Activated naive CD8-positive, alpha-beta T cell treated with anti-CD3 and anti-CD28 coated beads, Interleukin-2, amount 10 ng/mL, durations not matched to agents 7 days and 5 days (primary cell): ENCODE measurements at regions not wholly inside any gene's neighbourhood (a gene's known extent, or its start where the extent isn't known, plus 50 kb on each side); places are given as distances from the start of the nearest gene placed in this dataset.

Source experiments
- ATAC-seq: fragments of 150-1000 bp; cut with Tn5 transposase; one replicate; pipeline ENCODE4 v1.10.0; 2021; ENCODE audit warnings: low read depth, moderate library complexity
- POLR2A ChIA-PET: fragments of 350-600 bp; sonication (Branson Sonifier 250); formaldehyde crosslinking; loops from one replicate; lab custom pipeline; 2021; ENCODE audit warnings: antibody characterized with exemption; lab: Charles Lee
- DNase-seq: peaks from one replicate; pipeline ENCODE4 v3.0.0; 2021
- H3K27ac Mint-ChIP-seq: one replicate; pipeline ENCODE4 v1.8.0; 2022; ENCODE audit warnings: mild to moderate bottlenecking, mixed read lengths
- H3K27me3 Mint-ChIP-seq: one replicate; pipeline ENCODE4 v1.8.0; 2022; ENCODE audit warnings: mild to moderate bottlenecking, moderate library complexity, mixed read lengths
- H3K36me3 Mint-ChIP-seq: one replicate; pipeline ENCODE4 v1.8.0; 2021; ENCODE audit warnings: mild to moderate bottlenecking, mixed read lengths
- H3K4me1 Mint-ChIP-seq: one replicate; pipeline ENCODE4 v1.8.0; 2021; ENCODE audit warnings: mixed read lengths
- H3K4me3 Mint-ChIP-seq: one replicate; pipeline ENCODE4 v1.8.0; 2022; ENCODE audit warnings: mild to moderate bottlenecking, moderate library complexity, mixed read lengths
- H3K9me3 Mint-ChIP-seq: one replicate; pipeline ENCODE4 v1.8.0; 2021; ENCODE audit warnings: mixed read lengths

GRCh38 chr16:85994492-85995490 is 95.8 kb downstream of the IRF8 start:
- ATAC-seq (no peak), DNase-seq (no peak)
- Mint-ChIP-seq H3K9me3 (no peaks in the 10 kb centered on the region), H3K27me3 (no peaks in the 10 kb centered on the region), H3K36me3 (no peaks in the 10 kb centered on the region), H3K4me1 (peaks cover 30% of the 10 kb centered on the region), H3K4me3 (no peak overlapping the region), H3K27ac (no peak overlapping the region)
- POLR2A ChIA-PET: interaction anchor here (1.5 kb wide), 1 partner anchor 8 kb away, joined by 3 read pairs; no protein-coding TSS in a partner anchor

- peak overlapping the region; percentile 61 for H3K4me3 Mint-ChIP-seq
- POLR2A ChIA-PET: interaction anchor here (1.5 kb wide), 1 partner anchor 9 kb away, joined by 3 read pairs; no protein-coding TSS in a partner anchor
- peak; percentile 20 for ATAC-seq
Observed at GRCh38 chr16:85995541-85996423, 96.8 kb downstream of the IRF8 start.

GRCh38 chr16:85996843-85997242 is 97.9 kb downstream of the IRF8 start:
- H3K27me3 Mint-ChIP-seq: no peaks in the 10 kb centered on the region
- no peaks in the 10 kb centered on the region for H3K9me3 Mint-ChIP-seq
- ATAC-seq: no peak
- no peak for DNase-seq
- H3K27ac Mint-ChIP-seq: peak overlapping the region; percentile 15
- no peak overlapping the region for H3K4me3 Mint-ChIP-seq
- H3K36me3 Mint-ChIP-seq: no peaks in the 10 kb centered on the region
- POLR2A ChIA-PET: interaction anchor here (1.4 to 1.5 kb wide), 2 partner anchors 10 to 197 kb away, joined by 3 read pairs; no protein-coding TSS in a partner anchor
- H3K4me1 Mint-ChIP-seq: peaks cover 30% of the 10 kb centered on the region

More at GRCh38 chr16:85995541-85996423, 96.8 kb downstream of the IRF8 start:
- Mint-ChIP-seq H3K27me3 (no peaks in the 10 kb centered on the region), H3K27ac (peak overlapping the region; percentile 73), H3K9me3 (no peaks in the 10 kb centered on the region), H3K36me3 (no peaks in the 10 kb centered on the region), H3K4me1 (peaks cover 30% of the 10 kb centered on the region)
- DNase-seq: no peak

GRCh38 chr16:85998171-85998867 is 99.4 kb downstream of the IRF8 start:
- Mint-ChIP-seq H3K4me3 (peak overlapping the region; percentile 51), H3K36me3 (no peaks in the 10 kb centered on the region), H3K27ac (peak overlapping the region; percentile 71), H3K9me3 (peaks cover 3% of the 10 kb centered on the region), H3K27me3 (no peaks in the 10 kb centered on the region), H3K4me1 (peaks cover 27% of the 10 kb centered on the region)
- POLR2A ChIA-PET: interaction anchor here (1.4 kb wide), 1 partner anchor 198 kb away, joined by 3 read pairs; no protein-coding TSS in a partner anchor
- DNase-seq (no peak), ATAC-seq (no peak)

DNA sequence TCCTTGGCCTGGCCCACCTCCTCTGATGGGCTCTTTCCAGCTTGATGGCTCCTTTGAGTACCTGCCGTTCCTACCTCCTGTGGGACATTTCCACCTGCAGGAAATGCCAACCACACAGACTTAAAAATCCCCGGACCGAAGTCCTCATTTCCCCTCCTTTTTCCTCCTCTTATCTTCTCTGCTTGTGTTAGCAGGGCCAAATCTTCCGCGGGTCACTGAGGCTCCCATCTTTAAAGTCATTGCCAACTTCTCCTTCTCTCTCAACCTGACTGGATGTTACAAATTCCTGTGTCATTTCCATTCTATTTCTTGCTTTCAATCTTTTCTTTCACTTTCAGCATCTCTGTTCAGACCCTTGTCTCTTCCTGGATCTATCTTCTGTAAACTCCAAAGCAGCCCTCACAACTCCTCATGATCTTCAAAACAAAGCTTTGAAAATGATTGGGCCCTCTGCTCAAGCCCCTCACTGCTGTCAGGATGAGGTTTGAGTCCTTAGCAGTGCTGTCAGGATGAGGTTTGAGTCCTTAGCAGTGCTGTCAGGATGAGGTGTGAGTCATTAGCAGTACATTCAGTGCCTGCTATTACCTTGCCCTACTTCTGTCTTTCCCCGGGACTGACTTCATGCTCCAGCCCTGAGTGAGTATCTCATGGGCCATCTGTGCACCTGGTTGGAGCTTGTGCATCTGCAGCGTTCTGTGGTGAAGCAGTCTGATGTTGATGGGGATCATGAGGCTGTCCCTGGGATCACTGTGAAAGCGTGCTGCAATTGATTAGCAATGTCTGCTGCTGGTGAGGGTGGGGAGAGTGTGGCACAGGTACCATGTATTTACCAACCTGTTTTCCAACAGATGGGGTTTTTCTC is 100.1 kb downstream of the IRF8 start:
- H3K4me1 Mint-ChIP-seq: peaks cover 27% of the 10 kb centered on the region
- H3K4me3 Mint-ChIP-seq: peak overlapping the region; percentile 51
- POLR2A ChIA-PET: no interaction called here
- H3K36me3 Mint-ChIP-seq: no peaks in the 10 kb centered on the region
- H3K27ac Mint-ChIP-seq: peak overlapping the region; percentile 71
- H3K9me3 Mint-ChIP-seq: peaks cover 3% of the 10 kb centered on the region
- DNase-seq (no peak), ATAC-seq (peak; percentile 71)
- no peaks in the 10 kb centered on the region for H3K27me3 Mint-ChIP-seq

- Mint-ChIP-seq H3K36me3 (no peaks in the 10 kb centered on the region), H3K27ac (no peak overlapping the region), H3K4me1 (peaks cover 27% of the 10 kb centered on the region), H3K9me3 (peaks cover 3% of the 10 kb centered on the region), H3K4me3 (no peak overlapping the region), H3K27me3 (no peaks in the 10 kb centered on the region)
- POLR2A ChIA-PET: no interaction called here
- ATAC-seq: no peak
- DNase-seq: no peak
Observed at GRCh38 chr16:85999778-86000177, 100.8 kb downstream of the IRF8 start.

- H3K27me3 Mint-ChIP-seq: no peaks in the 10 kb centered on the region
- DNase-seq (peak; percentile 7), ATAC-seq (no peak)
- peaks cover 14% of the 10 kb centered on the region for H3K4me1 Mint-ChIP-seq
- no peak overlapping the region for H3K4me3 Mint-ChIP-seq
- H3K36me3 Mint-ChIP-seq: no peaks in the 10 kb centered on the region
- no peak overlapping the region for H3K27ac Mint-ChIP-seq
- POLR2A ChIA-PET: no interaction called here
- H3K9me3 Mint-ChIP-seq: peaks cover 3% of the 10 kb centered on the region
Observed at GRCh38 chr16:86002178-86002900, 103.4 kb downstream of the IRF8 start.

DNA sequence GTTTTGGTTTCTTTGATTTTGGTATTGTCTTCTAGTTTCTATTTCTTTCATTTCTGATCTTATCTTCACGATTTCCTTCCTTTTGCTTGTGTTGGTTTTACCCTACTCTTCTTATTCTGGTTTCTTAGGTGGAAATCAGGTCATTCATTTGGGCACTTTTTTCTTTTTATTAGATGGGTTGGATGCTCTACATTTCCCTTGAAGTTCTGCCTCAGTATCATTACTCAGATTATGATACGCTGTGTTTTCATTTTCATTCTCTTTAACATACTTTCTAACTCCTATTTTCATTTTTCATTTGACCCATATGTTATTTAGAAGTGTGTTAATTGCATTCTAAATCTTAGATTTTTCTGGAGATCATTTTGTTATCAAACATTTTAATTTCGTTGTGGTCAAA is 108.6 kb downstream of the IRF8 start:
- peaks cover 3% of the 10 kb centered on the region for H3K36me3 Mint-ChIP-seq
- H3K27ac Mint-ChIP-seq: peak overlapping the region; percentile 9
- H3K9me3 Mint-ChIP-seq: peaks cover 3% of the 10 kb centered on the region
- H3K4me1 Mint-ChIP-seq: peaks cover 36% of the 10 kb centered on the region
- POLR2A ChIA-PET: no interaction called here
- no peaks in the 10 kb centered on the region for H3K27me3 Mint-ChIP-seq
- ATAC-seq: peak; percentile 31
- peak overlapping the region; percentile 39 for H3K4me3 Mint-ChIP-seq
- no peak for DNase-seq

DNA sequence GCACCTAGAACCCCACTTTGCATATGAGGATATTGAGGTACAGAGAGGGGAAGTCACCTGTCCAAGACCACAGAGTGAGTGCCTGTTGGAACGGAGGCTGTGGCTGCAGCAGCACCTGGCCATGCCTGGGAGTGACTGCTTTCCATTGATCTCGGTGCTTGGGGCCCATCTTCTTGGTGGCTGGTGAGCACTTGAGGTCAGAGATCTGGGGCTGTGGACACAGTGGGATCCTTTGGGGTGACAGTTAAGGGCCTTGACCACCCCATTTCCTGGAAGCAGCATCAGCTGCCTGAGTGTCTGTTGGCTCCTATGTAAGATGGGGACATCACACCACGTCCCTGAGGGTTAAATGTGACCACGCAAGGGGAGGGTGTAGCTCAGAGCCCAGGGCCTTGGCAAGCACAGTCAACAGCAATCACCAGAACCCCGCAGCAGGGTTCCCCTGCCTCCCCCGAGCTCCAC is 111.7 kb downstream of the IRF8 start:
- H3K36me3 Mint-ChIP-seq: peaks cover 7% of the 10 kb centered on the region
- peaks cover 39% of the 10 kb centered on the region for H3K4me1 Mint-ChIP-seq
- peak overlapping the region; percentile 55 for H3K4me3 Mint-ChIP-seq
- DNase-seq (peak; percentile 61), ATAC-seq (peak; percentile 88)
- H3K9me3 Mint-ChIP-seq: peaks cover 6% of the 10 kb centered on the region
- H3K27ac Mint-ChIP-seq: peak overlapping the region; percentile 61
- POLR2A ChIA-PET: interaction anchor here (0.7 kb wide), 1 partner anchor 1063 kb away, joined by 3 read pairs; no protein-coding TSS in a partner anchor
- peaks cover 2% of the 10 kb centered on the region for H3K27me3 Mint-ChIP-seq

DNA sequence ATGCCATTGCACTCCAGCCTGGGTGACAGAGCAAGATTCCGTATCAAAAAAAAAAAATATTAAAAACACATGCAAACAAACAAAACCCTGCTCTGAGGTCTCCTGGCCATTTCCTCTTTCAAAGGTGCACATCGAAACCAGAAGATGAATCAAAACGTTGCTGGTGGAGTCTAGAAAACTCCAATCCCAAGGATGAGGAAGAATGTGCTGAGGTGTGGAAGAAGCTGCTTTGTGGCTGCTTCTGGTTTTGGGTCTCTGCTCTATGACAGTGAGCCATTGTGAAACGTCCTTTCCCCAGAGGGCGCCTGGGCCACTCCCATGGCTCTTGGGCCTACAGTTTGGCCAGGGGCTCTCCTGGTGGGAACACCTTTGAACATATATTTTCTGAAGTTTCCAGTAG is 112.6 kb downstream of the IRF8 start:
- H3K9me3 Mint-ChIP-seq: peaks cover 6% of the 10 kb centered on the region
- H3K36me3 Mint-ChIP-seq: peaks cover 7% of the 10 kb centered on the region
- peaks cover 41% of the 10 kb centered on the region for H3K4me1 Mint-ChIP-seq
- no peak overlapping the region for H3K4me3 Mint-ChIP-seq
- no peak for ATAC-seq
- peaks cover 2% of the 10 kb centered on the region for H3K27me3 Mint-ChIP-seq
- POLR2A ChIA-PET: interaction anchor here (0.7 kb wide), 1 partner anchor 1064 kb away, joined by 3 read pairs; no protein-coding TSS in a partner anchor
- no peak overlapping the region for H3K27ac Mint-ChIP-seq
- peak; percentile 25 for DNase-seq

DNA sequence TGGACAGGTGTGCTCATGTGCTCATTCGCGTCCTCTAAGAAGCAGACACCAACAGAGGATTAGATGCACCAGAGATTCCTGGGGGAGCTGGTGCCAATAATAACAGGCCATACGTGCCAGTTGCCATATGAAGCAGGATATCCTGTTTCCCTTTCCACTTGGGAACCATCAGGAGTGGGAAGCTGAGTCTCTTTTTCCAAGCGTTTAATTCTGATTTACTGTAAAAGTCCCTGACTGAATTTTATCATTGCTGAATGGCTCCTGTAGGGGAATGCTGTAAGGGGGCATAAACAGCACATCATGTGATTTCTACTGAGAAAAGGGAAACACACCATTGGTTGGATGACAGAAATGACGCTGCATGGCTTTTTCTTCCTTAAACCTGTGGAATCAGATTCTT is 113.3 kb downstream of the IRF8 start:
- POLR2A ChIA-PET: no interaction called here
- no peak overlapping the region for H3K4me3 Mint-ChIP-seq
- ATAC-seq (no peak), DNase-seq (peak; percentile 10)
- H3K9me3 Mint-ChIP-seq: peaks cover 6% of the 10 kb centered on the region
- H3K27ac Mint-ChIP-seq: no peak overlapping the region
- H3K4me1 Mint-ChIP-seq: peaks cover 41% of the 10 kb centered on the region
- peaks cover 5% of the 10 kb centered on the region for H3K27me3 Mint-ChIP-seq
- peaks cover 7% of the 10 kb centered on the region for H3K36me3 Mint-ChIP-seq
